Breast epithelium (tissue), 3 donors: ENCODE measurements at regions not wholly inside any gene's neighbourhood (a gene's known extent, or its start where the extent isn't known, plus 50 kb on each side); places are given as distances from the start of the nearest gene placed in this dataset.

Experiments used
- CTCF ChIP-seq, 3 donors: fragments of 450-650 bp; IDR thresholded peaks; one replicate each; pipeline ENCODE4 v1.5.1; 2016 to 2017; ENCODE audit warnings: antibody characterized with exemption in 3 of 3, mild to moderate bottlenecking in 3 of 3, moderate library complexity in 3 of 3
- POLR2A ChIP-seq: fragments of 450-650 bp; IDR thresholded peaks from one replicate; pipeline ENCODE4 v1.6.1; 2016; ENCODE audit warnings: antibody characterized with exemption, mild to moderate bottlenecking, moderate library complexity

GRCh38 chr3:147152476-147152875 is 253.9 kb downstream of the ZIC4 start:
- TF ChIP-seq CTCF (IDR thresholded peaks at IDR 0.05) = no peak
- TF ChIP-seq POLR2A = no peak
